ENCODE measurements at regions not wholly inside any gene's neighbourhood (a gene's known extent, or its start where the extent isn't known, plus 50 kb on each side); places are given as distances from the start of the nearest gene placed in this dataset.
"Not testable (repeated sequence)": the region's sequence is repeated elsewhere in the genome, so short reads cannot be mapped to it uniquely, and the experiment has no call there.

DNA sequence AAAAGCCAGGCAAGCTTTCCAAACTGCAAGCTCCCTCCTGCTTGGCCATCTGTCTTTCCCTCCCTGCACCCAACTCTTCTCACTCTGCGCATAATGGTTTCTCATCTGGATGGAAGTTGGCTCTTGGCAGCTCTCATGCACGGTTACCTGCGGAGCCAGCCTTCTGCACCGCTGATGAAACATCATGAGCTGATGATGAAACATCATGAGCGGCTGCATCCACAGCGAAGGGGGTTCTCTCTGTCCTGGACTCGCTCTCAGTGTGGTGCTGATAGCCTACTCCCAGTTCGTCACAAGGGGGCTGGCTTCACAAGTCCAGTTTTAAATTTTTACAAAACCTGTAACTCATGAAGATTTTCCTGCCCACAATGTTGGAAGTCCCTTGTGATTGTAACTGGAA, 457.5 kb downstream of the ACTR3B start:
- DNase-seq (ENCODE audit: low spot score), result no peak

DNA sequence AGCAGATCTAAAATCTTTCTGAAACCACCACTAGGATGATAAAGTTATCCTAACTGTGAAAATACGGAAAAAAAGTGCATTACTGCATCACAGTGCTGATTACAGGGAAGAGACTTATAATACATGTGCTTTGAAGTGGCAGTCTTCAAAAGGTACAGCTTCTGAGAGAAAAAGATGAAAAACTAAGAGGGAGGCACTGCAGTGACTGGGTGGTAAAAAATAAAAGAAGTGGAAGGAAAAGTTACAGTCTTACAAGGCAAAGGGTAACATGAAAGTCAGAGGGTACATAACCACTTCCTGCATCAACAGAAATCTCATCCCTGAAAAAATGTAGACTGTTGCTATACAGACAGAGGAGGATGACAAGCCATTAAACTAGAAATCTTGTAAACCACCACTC, 465.3 kb downstream of the ACTR3B start:
- no peak for DNase-seq (ENCODE audit: low spot score)

DNA sequence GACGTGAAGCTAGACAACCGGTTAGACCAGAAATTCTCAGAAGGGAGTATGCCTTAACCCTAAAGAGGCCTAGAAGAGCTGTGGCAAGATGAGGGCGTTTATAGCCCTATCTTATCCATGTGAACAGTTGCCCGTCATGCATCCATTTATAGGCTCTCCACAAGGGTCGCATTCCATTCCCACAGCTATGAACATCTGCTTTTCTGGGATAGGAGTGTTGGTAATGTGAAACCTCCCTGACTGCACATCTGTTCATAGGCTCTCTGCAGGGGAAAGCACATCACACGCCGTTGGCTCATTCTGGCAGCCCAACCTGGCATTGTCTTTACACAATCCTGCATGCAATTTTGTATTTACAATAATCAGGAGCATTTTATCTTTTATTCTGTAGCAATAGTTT, 485.6 kb downstream of the ACTR3B start:
- DNase-seq (ENCODE audit: low spot score), result not testable (repeated sequence)

DNA sequence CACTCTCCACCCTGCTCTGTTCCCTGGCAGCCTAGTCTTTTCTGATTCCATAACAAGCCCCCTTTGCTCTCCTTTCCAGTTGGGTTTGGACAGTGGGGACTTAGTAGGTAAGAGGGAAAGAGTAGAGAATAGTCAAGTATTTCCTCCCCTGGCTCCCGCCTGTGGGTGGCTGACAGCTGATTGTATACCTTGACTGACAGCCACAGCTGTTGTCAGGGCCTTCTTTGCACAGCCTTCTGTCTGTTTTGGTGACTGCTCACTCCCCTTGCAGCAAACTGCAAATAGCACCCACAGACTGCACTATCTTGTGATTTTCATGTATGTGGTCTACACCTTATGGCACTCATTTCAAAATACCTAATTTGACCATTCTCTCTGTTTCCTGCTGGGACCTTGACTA, 486.3 kb downstream of the ACTR3B start:
- DNase-seq (ENCODE audit: low spot score), result no peak

DNA sequence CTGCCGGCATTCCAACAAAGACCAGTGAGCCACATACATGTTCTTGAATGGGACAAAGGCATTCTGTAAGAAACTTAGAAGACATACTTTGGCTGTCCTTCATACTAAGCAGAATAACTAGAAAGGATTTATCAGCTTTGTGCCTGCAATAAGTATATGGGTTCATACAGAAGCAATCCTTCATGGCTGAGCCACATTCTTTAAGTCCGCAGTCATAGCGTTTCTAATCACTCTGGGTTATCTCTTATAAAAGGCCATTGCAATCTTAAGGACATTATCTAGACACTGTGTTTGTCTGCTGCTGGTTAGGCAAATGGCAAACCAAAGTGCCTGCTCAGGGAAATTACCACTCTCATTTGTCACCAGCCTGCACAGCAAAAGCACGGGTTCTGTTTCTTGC, 488.4 kb downstream of the ACTR3B start:
- DNase-seq (ENCODE audit: low spot score), result no peak

DNA sequence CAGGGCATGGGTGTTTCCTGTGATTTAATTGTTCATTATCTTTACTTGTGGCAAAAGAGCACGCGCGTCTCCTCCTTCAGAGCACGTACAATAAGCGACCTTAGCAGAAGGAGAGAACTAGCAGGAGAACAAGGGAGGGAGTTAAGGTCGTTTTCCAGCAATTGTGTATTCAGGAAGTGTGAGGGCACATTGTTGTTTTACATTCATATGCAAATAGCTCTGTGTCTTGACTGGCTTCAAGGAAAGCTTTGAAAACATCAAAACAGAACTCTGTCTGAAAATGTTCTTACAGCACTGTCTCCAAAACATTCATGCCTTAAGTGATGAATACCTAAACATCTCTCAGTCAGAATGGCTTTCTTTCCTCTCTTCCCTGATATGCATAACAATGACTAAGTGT, 499.1 kb downstream of the ACTR3B start:
- no peak for DNase-seq (ENCODE audit: low spot score)

DNA sequence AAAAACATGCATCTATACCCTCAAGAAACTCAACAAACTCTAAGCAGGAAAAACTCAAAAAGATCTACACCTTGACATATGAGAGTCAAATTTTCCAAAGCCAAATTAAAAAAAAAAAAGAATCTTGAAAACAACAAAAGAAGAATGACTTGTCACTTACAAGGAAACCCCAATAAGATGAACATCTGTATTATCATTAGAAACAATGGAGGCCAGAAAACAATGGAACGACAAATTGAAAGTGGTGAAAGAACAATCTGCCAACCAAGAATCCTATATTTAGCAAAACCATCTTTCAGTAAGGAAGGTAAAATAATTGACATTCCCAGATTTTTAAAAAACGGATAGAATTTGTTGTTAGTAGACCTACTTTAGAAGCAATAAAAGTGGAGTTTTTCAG, 516.8 kb downstream of the ACTR3B start:
- DNase-seq (ENCODE audit: low spot score), result no peak

DNA sequence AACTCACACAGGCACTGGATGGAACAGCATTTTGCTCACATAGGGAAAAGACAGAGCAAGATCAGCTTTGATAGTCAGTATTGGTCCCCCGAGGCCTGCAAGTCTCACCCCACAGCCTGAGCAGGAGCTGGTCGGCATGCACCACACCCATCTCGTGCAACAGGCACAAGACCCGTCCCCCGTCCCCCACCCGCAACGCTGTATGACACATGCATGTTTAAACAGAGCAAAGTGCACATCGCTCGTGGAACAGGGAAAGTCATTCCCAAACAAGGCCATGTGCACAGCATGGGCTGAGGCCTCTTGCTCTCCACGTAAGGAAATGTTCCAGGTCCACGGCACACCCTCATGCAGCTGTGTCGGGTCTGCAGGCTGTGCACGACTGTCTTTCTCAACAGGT, 527.2 kb downstream of the ACTR3B start:
- no peak for DNase-seq (ENCODE audit: low spot score)

DNA sequence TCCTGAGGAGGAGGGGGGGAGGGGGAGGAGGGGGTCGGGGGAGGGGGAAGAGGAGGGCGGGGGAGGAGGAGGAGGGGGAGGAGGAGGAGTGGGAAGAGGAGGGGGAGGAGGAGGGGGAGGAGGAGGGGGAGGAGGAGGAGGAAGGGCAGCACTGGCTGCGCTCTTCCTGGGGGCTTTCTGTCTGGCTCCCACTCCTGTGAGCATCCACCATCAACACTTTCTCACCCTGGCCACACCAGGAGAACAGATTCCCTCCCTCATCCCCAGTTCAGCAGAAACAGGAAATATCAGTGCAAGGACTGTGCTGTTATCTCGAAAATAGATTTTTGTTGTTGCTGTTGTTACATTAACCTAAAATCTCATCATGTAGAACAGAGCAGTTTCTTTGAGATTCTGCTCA, 530.5 kb downstream of the ACTR3B start:
- DNase-seq (ENCODE audit: low spot score), result no peak

DNA sequence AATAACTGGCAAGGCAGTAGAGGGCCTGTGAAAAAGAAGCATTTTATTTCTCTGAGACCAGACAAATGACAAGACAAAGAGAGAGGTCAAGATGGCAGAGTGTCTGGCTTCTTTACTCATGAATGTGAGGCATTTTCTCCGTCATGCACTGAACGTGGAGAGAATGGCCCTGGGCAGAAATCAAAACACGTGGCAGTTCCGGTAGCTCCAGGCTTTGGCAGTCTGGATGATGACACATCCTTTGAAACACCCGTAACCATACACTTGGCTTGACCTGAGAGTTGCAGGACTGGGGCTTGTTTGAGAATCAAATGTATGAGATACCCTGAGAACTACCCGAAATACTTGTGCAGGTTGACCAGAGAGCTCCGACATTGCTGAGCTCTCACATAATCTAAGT, 537.6 kb downstream of the ACTR3B start:
- DNase-seq (ENCODE audit: low spot score), result no peak

DNA sequence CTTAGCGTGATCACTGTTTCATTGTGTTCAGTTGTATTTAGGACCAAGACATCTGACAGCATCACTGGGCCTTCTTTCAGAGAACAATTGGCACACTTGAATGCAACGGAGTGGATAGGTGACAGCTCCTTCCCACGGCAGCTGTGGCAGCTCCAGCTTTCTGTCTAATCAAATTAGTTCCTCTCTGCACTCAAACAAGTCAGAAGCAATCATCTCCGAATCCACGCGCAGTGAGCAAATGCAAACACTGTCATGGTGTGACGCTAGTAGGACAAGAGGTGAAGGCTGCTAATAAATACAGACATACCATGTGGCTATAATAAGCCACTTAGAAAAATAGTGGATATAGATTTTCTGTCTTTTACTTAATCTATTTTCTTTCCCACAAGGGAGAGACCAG, 542.4 kb downstream of the ACTR3B start:
- DNase-seq (ENCODE audit: low spot score), result no peak

DNA sequence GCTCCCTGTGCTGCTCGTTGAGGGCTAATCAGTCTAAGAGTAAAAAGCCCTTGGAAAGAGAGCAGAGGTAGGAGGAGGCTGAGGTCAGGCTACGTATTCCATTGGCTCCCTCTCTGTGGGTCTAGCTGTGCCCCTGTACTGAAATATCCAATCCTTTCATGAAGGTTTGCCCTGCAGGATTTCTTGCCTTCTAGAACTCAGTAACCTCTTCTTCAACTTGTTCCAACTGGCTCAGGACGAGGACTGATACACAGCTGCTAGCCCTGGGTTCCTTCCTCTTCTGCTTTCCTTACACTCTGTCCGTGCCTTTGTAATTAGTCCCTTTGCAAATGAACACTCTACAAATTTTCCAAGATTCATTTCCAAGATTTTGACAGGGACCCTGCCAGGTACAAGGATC, 560.5 kb downstream of the ACTR3B start:
- DNase-seq (ENCODE audit: low spot score), result no peak

DNA sequence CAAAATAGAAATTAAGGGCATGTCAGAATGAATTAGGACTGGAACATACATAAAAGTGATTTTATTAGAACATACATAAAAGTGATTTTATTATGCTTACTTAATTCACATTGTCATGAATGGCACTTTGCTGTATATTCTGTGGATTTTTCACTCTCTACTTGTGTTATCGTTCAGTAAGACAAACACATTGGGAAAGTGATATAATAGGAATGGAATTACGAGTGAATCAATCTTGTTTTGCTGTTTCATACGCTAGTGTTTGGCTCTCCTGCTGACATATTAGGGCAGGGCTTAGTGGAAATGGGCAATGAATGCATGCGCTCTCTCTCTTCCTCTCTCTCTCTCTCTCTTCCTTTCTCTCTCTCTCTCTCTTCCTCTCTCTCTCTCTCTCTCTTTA, 561.1 kb downstream of the ACTR3B start:
- DNase-seq (ENCODE audit: low spot score), result no peak

DNA sequence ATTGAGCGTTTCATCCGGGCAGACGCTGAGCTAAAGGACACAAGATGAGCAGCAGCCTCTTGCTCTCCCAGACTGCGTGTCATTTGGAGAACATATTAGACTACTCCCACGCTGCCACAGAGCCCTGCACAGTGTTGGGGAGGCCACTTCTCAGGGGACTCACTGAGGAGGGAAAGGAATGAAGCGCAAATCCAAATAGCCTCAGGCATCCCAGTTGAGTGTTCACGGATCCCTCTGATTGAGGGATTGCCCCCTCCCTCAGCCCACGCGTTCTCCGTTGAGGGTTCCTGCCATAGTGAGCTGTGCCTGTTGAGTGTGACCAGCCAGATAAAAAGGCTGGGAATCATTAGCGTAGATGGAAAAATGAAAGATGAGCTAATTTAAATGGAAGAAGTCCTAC, 563.4 kb downstream of the ACTR3B start:
- DNase-seq (ENCODE audit: low spot score), result no peak

DNA sequence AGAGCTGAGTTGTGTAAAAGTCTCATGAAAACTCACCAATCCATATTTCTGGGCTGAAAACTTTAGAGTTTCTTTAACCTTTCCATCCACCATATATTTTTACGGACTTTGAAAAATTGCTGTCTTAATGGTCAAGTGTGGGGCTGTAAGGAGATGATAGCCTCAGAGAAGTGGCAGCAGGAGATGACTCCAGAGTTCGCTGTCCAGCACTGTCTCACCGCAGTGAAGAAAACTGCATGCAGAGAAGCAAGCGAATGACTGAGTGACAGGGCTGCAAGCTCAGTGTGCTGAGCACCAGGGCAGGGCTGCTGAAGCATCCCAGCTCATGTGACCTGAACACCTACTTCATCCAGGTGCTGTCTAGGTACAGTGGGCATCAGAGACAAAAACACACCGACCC, 564.5 kb downstream of the ACTR3B start:
- DNase-seq (ENCODE audit: low spot score), result no peak

DNA sequence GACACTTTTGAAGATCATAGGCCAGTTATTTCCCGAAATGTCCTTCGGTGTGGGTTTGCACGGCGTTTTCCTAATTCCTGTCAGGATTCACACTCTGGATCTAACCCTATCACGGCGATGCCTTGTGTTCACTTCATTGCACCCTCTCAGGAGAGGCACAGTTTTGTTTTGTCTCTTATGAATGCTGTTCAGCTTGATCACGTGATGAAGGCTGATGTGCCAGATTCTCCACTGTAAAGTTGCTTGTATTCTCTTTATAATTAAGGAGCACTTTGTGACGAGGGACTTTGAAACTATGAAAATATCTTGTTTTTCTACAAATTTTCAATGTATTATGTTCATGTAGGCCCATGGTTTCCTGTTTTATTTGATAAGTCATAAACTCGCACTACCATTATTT, 568.1 kb downstream of the ACTR3B start:
- DNase-seq (ENCODE audit: low spot score), result no peak

DNA sequence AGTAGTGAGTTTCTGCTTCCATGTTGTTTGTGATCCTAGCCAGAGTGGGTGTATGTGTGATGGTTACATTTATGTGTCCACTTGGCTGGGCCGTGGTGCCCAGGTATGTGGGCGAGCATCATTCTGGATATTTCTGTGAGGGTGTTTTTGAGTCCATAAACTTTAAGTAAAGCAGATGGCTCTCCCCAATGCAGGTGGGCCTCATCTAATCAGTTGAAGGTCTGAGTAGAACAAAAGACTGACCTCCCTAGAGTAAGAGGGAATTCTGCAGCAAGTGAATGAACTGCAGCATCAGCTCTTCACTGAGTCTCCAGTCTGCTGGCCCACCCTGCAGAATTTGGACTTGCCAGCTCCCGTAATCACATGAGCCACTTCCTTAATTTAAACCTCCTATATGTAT, 571.9 kb downstream of the ACTR3B start:
- DNase-seq (ENCODE audit: low spot score), result no peak

DNA sequence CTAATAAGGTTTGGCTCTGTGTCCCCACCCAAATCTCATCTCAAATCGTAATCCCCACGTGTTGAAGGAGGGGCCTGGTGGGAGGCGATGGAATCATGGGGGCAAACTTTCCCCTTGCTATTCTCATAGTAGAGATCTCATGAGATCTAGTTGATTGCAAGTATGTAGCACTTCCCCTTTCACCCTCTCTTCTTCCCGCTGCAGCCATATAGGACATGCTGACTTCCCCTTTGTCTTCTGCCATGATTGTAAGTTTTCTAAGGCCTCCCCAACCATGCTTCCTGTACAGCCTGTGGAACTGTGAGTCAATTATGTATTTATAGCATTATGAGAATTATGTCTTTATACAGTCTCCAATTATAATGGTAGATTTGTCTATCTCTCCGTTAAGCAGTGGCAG, 594.5 kb downstream of the ACTR3B start:
- DNase-seq (ENCODE audit: low spot score), result no peak

DNA sequence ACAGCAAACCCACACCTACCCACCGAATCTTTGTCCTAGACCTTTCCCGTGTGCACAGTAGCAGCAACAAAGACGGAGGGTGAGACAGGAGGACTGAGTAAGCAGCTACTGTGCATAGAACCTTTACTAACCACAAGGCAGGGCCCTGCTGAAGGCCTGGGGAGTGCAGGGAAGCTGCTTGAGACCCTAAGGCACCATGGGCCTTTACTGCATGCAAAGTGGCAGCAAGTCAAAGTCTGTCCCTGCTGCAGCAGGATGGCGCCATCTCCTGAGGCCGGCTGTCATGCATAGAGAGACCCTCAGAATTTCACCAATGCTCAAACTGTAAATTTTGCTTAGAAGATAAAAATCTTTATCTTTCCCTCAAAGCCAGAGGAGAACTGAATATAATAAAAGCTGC, 610.5 kb downstream of the ACTR3B start:
- no peak for DNase-seq (ENCODE audit: low spot score)

DNA sequence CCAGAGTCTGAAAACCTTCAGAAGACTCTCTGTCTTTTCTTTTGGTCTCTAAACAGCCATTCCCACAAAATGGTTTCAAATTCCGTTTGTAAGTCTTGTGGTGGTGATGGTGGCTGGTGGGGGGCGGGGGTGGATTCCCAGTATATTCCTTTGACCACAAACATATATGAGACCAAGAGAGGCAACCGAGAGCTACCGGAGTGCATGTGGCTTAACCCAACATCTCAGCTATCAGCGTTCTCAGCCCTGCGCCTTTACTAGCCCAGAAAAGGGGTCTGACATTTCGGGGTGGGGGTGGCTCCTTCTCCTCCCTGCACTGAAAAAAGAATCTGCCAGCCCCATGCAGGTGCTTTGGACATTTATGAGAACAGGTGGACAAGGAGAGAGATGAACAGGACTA, 621.1 kb downstream of the ACTR3B start:
- no peak for DNase-seq (ENCODE audit: low spot score)

DNA sequence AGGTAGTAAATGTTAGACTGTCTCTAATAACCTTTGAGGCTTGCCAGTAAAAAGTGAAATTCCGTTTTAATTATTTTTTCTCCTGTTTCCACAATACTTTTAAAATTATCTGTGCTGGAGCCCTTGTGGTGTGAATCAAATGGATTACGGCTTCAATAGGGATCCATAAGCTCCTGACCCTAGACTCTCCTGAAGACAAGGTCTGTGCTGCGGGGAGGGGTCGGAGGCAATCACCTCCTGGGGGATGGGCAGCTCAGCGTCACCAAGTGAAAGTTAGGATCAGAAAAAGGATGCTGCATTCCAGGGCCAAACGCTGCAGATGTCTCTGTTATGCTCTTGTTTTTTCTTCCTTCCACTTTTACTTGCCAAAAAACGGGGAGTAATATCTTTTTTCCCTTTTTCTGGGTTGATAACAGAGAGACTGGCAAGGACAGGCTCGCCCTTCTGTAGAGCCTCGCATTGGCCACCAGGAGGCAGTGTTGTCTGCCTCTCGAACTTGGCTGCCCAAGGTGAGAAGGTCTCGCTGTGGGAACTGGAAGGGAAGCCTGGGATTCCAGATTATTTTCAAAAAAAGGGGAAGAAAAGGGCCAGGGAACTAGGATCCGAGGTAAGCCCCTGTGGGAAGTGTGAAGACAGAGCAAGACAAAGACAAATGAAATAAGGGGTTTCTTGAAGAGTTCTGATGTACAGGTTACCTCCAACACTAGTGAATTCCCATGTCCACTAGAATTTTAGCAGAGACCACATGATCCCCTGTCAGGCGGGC, 621.9 kb downstream of the ACTR3B start:
- DNase-seq (ENCODE audit: low spot score), result peak; percentile 39

DNA sequence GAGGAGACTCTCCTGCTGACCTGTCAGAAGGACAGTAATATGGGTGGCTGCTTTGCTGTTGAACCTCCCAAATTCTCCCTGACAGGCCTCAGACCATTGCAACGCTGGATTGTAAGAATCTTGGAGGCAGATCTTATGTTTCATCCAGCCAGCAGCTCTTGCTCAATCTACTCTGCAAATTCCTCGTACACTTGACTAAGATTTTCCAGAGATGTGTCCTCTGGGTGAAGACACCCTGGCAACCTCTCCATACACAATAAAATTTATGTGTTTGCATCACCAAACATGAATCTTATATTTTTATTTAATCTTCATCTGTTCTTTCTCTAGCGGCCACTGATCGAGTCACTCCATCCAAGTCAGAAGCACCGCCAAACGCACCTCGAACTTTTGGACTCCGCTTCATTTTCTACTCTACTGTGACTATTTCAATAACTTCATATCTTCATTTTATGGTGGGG, 623.1 kb downstream of the ACTR3B start:
- DNase-seq (ENCODE audit: low spot score), result no peak

DNA sequence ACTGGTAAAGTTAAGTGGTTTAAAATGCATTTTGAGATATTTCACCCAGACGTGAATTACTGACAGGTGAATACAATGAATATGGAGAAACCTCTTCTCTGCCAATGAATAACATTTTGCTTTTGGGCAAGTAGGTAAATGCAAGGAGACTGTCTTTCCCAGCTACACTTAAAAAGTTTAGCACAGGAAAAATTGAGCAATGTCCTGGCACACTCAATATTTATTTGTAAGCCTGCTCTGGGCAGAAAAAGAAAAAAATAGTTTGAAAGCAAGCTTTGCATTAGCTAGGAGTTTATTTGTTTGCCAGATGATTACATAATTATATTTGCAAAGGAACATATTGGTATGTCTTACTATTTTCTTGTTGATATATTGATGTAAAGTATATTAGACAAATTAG, 624.2 kb downstream of the ACTR3B start:
- no peak for DNase-seq (ENCODE audit: low spot score)

DNA sequence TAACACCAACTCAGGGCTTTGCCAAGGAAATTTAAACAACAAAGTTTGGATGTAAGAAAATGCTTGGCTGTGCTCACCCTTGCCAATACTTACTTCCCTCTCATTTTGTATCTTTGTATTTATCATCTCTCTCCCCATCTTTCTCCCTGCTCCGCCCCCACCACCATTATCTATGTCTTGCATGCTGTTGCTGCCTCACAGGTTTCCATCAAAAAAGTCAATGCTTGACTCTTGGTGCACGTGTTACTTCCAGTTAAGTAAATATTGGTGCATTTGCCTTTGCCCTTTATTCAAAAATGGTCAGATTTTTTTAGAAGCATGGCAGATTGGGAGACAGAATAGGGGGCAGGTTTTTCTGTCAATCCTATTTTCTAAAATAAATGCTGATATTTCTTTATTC, 626.0 kb downstream of the ACTR3B start:
- DNase-seq (ENCODE audit: low spot score), result no peak

DNA sequence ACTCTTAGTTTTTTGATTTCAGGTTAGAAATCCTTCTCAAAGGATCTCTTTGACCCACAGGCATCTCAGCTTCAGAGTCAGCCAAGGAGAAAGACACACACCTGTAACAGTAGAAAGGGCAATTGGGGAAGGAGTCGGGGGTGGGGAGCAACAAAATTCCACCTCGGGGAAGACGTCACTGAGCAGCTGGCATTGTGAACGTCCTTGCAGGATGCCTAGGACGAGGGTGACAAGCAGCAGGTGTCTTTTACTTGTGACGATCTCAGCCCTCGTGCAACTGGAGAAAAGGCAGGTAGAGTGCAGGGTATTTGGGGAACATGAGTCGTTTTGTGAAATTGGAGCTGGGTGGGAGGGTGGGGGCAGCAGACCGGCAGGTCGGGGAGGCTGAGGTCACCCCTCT, 627.0 kb downstream of the ACTR3B start:
- DNase-seq (ENCODE audit: low spot score), result no peak

Data from D341Med (cell line).